ENCODE measurements at regions not wholly inside any gene's neighbourhood (a gene's known extent, or its start where the extent isn't known, plus 50 kb on each side); places are given as distances from the start of the nearest gene placed in this dataset.

- TF ChIP-seq, protein P1, sequence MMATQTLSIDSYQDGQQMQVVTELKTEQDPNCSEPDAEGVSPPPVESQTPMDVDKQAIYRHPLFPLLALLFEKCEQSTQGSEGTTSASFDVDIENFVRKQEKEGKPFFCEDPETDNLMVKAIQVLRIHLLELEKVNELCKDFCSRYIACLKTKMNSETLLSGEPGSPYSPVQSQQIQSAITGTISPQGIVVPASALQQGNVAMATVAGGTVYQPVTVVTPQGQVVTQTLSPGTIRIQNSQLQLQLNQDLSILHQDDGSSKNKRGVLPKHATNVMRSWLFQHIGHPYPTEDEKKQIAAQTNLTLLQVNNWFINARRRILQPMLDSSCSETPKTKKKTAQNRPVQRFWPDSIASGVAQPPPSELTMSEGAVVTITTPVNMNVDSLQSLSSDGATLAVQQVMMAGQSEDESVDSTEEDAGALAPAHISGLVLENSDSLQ (IDR thresholded peaks at IDR 0.05), result no peak
- no peak for TF ChIP-seq HDGF (IDR thresholded peaks at IDR 0.05; ENCODE audit: borderline replicate concordance)
- TF ChIP-seq SUZ12 (IDR thresholded peaks at IDR 0.05), result no peak
- TF ChIP-seq CTBP1 (IDR thresholded peaks at IDR 0.05; ENCODE audit: borderline replicate concordance), result no peak
- TF ChIP-seq SP1 (IDR thresholded peaks at IDR 0.05), result no peak
- no peak for TF ChIP-seq FOXA1 (IDR thresholded peaks at IDR 0.05)
- no peak for TF ChIP-seq ZNF384 (IDR thresholded peaks at IDR 0.05)
- TF ChIP-seq FOXM1 (IDR thresholded peaks at IDR 0.05; ENCODE audit: borderline replicate concordance), result no peak
- no peak for TF ChIP-seq ARNT (IDR thresholded peaks at IDR 0.05)
- no peak for TF ChIP-seq L3MBTL2 (conservative IDR thresholded peaks at IDR 0.05)
- TF ChIP-seq NFRKB (IDR thresholded peaks at IDR 0.05), result no peak
- TF ChIP-seq BHLHE40 (IDR thresholded peaks at IDR 0.05; ENCODE audit: borderline replicate concordance), result no peak
- no peak for TF ChIP-seq FOXK2 (IDR thresholded peaks at IDR 0.05)
Measured at GRCh38 chr7:17207220-17207619, 91.2 kb upstream of the AHR start.
